ENCODE measurements at regions not wholly inside any gene's neighbourhood (a gene's known extent, or its start where the extent isn't known, plus 50 kb on each side); places are given as distances from the start of the nearest gene placed in this dataset.

DNA sequence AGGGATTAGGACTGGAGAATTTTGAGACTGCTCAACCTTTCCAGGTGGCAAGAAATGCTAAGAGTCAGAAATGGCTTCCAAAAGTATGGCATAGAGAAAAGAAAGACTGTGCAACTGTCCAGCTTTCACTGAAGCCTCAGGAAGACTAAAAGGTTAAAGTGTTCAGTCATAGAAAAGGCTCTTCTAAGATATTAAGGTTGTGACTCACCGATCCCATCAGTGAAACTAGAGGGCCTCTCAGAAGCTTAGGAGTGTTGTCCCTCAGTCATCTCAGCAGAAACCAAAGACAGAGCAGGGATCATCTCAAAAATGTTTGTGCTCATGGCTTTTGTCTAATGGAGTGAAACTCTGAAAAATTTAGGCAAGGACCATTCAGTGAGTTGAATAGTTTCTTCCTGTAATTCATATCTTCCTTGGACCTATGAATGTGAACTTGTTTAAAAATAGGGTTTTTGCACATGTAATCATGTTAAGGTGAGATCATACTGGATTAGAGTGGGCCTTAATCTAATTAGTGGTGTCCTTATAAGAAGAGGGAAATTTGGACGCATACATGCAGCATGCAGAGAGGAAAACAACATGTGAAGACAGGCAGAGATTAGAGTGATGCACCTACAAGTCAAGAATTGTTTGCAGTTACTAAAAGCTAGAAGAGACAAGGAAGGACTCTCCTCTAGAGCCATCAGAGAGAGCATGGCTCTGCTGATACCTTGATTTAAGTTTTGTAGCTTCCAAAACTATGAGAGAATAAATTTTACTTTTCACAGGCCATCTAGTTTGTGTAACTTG lies 71.3 kb downstream of the RPE65 start:
- peak; percentile 33 for ATAC-seq
- TF ChIP-seq, protein P1, sequence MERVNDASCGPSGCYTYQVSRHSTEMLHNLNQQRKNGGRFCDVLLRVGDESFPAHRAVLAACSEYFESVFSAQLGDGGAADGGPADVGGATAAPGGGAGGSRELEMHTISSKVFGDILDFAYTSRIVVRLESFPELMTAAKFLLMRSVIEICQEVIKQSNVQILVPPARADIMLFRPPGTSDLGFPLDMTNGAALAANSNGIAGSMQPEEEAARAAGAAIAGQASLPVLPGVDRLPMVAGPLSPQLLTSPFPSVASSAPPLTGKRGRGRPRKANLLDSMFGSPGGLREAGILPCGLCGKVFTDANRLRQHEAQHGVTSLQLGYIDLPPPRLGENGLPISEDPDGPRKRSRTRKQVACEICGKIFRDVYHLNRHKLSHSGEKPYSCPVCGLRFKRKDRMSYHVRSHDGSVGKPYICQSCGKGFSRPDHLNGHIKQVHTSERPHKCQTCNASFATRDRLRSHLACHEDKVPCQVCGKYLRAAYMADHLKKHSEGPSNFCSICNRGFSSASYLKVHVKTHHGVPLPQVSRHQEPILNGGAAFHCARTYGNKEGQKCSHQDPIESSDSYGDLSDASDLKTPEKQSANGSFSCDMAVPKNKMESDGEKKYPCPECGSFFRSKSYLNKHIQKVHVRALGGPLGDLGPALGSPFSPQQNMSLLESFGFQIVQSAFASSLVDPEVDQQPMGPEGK (CRISPR knock-in tag; IDR thresholded peaks at IDR 0.05; ENCODE audit: borderline replicate concordance) = no peak
- TF ChIP-seq RARB (CRISPR knock-in tag; IDR thresholded peaks at IDR 0.05) = no peak
- no peak for TF ChIP-seq ZNF70 (CRISPR knock-in tag; IDR thresholded peaks at IDR 0.05)
- no peak for TF ChIP-seq ESRRG (CRISPR knock-in tag; IDR thresholded peaks at IDR 0.05)
- no peak for TF ChIP-seq OSR1 (CRISPR knock-in tag; IDR thresholded peaks at IDR 0.05)
- TF ChIP-seq CSDC2 (CRISPR knock-in tag; IDR thresholded peaks at IDR 0.05) = no peak
- no peak for TF ChIP-seq PPARA (CRISPR knock-in tag; IDR thresholded peaks at IDR 0.05; ENCODE audit: borderline replicate concordance)
- no peak for TF ChIP-seq ARNTL (CRISPR knock-in tag; IDR thresholded peaks at IDR 0.05; ENCODE audit: borderline replicate concordance, low read depth)
- TF ChIP-seq TOX (CRISPR knock-in tag; IDR thresholded peaks at IDR 0.05; ENCODE audit: borderline replicate concordance) = no peak
- TF ChIP-seq BACH2 (CRISPR knock-in tag; IDR thresholded peaks at IDR 0.05; ENCODE audit: borderline replicate concordance) = no peak
- no peak for TF ChIP-seq ZFP30 (CRISPR knock-in tag; IDR thresholded peaks at IDR 0.05)
- TF ChIP-seq TCF4 (CRISPR knock-in tag; IDR thresholded peaks at IDR 0.05; ENCODE audit: borderline replicate concordance) = no peak
- TF ChIP-seq POU6F1 (CRISPR knock-in tag; IDR thresholded peaks at IDR 0.05; ENCODE audit: borderline replicate concordance, low read depth) = no peak
- TF ChIP-seq ZNF8 (CRISPR knock-in tag; IDR thresholded peaks at IDR 0.05) = no peak
- TF ChIP-seq GLIS3 (CRISPR knock-in tag; IDR thresholded peaks at IDR 0.05) = no peak
- TF ChIP-seq SNAI2 (CRISPR knock-in tag; IDR thresholded peaks at IDR 0.05) = no peak
- no peak for TF ChIP-seq ISL1 (CRISPR knock-in tag; IDR thresholded peaks at IDR 0.05)
- no peak for TF ChIP-seq ZNF565 (CRISPR knock-in tag; conservative IDR thresholded peaks at IDR 0.05; ENCODE audit: low read depth)
- TF ChIP-seq, protein P2, sequence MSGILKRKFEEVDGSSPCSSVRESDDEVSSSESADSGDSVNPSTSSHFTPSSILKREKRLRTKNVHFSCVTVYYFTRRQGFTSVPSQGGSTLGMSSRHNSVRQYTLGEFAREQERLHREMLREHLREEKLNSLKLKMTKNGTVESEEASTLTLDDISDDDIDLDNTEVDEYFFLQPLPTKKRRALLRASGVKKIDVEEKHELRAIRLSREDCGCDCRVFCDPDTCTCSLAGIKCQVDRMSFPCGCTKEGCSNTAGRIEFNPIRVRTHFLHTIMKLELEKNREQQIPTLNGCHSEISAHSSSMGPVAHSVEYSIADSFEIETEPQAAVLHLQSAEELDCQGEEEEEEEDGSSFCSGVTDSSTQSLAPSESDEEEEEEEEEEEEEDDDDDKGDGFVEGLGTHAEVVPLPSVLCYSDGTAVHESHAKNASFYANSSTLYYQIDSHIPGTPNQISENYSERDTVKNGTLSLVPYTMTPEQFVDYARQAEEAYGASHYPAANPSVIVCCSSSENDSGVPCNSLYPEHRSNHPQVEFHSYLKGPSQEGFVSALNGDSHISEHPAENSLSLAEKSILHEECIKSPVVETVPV (CRISPR knock-in tag; IDR thresholded peaks at IDR 0.05) = no peak

GRCh38 chr1:68377098-68377497 lies 72.7 kb downstream of the RPE65 start:
- ATAC-seq = no peak
- TF ChIP-seq ZNF70 (CRISPR knock-in tag; IDR thresholded peaks at IDR 0.05) (no peak), PPARA (CRISPR knock-in tag; IDR thresholded peaks at IDR 0.05; ENCODE audit: borderline replicate concordance) (no peak), SNAI2 (CRISPR knock-in tag; IDR thresholded peaks at IDR 0.05) (no peak), ZFP30 (CRISPR knock-in tag; IDR thresholded peaks at IDR 0.05) (no peak), GLIS3 (CRISPR knock-in tag; IDR thresholded peaks at IDR 0.05) (no peak), ESRRG (CRISPR knock-in tag; IDR thresholded peaks at IDR 0.05) (no peak), ISL1 (CRISPR knock-in tag; IDR thresholded peaks at IDR 0.05) (peak; percentile 62), ZNF8 (CRISPR knock-in tag; IDR thresholded peaks at IDR 0.05) (no peak)
- TF ChIP-seq, protein P3, sequence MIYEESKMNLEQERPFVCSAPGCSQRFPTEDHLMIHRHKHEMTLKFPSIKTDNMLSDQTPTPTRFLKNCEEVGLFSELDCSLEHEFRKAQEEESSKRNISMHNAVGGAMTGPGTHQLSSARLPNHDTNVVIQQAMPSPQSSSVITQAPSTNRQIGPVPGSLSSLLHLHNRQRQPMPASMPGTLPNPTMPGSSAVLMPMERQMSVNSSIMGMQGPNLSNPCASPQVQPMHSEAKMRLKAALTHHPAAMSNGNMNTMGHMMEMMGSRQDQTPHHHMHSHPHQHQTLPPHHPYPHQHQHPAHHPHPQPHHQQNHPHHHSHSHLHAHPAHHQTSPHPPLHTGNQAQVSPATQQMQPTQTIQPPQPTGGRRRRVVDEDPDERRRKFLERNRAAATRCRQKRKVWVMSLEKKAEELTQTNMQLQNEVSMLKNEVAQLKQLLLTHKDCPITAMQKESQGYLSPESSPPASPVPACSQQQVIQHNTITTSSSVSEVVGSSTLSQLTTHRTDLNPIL (CRISPR knock-in tag; IDR thresholded peaks at IDR 0.05; ENCODE audit: low read depth) = no peak

DNA sequence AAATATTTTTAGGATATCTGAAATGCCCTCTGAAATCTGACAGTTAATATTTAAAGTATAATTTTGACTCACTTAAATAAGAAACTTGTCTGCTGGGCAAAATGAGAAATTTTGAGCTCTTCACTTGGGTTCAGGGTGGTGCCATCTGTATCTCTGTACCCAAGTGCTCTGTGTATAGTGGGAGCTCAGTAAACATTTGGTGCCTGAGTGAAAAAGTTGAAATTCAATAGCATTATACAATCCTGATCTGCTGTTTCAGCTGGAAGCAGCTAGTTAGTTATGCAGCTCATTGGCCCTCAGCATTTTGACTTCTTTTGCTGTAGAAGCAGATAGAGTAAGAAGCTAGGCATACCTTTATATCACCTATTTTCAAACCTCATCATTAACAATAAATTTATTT lies 73.3 kb downstream of the RPE65 start:
- ATAC-seq = peak; percentile 68
- TF ChIP-seq, protein P3 (CRISPR knock-in tag; IDR thresholded peaks at IDR 0.05; ENCODE audit: low read depth) = no peak
- no peak for TF ChIP-seq ARNTL (CRISPR knock-in tag; IDR thresholded peaks at IDR 0.05; ENCODE audit: borderline replicate concordance, low read depth)
- TF ChIP-seq ZNF70 (CRISPR knock-in tag; IDR thresholded peaks at IDR 0.05) = no peak
- no peak for TF ChIP-seq ISL1 (CRISPR knock-in tag; IDR thresholded peaks at IDR 0.05)
- no peak for TF ChIP-seq ZNF8 (CRISPR knock-in tag; IDR thresholded peaks at IDR 0.05)
- TF ChIP-seq, protein P4, sequence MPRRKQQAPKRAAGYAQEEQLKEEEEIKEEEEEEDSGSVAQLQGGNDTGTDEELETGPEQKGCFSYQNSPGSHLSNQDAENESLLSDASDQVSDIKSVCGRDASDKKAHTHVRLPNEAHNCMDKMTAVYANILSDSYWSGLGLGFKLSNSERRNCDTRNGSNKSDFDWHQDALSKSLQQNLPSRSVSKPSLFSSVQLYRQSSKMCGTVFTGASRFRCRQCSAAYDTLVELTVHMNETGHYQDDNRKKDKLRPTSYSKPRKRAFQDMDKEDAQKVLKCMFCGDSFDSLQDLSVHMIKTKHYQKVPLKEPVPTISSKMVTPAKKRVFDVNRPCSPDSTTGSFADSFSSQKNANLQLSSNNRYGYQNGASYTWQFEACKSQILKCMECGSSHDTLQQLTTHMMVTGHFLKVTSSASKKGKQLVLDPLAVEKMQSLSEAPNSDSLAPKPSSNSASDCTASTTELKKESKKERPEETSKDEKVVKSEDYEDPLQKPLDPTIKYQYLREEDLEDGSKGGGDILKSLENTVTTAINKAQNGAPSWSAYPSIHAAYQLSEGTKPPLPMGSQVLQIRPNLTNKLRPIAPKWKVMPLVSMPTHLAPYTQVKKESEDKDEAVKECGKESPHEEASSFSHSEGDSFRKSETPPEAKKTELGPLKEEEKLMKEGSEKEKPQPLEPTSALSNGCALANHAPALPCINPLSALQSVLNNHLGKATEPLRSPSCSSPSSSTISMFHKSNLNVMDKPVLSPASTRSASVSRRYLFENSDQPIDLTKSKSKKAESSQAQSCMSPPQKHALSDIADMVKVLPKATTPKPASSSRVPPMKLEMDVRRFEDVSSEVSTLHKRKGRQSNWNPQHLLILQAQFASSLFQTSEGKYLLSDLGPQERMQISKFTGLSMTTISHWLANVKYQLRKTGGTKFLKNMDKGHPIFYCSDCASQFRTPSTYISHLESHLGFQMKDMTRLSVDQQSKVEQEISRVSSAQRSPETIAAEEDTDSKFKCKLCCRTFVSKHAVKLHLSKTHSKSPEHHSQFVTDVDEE (CRISPR knock-in tag; IDR thresholded peaks at IDR 0.05) = no peak
- no peak for TF ChIP-seq CSDC2 (CRISPR knock-in tag; IDR thresholded peaks at IDR 0.05)
- TF ChIP-seq TCF4 (CRISPR knock-in tag; IDR thresholded peaks at IDR 0.05; ENCODE audit: borderline replicate concordance) = no peak
- no peak for TF ChIP-seq ZC3H10 (CRISPR knock-in tag; IDR thresholded peaks at IDR 0.05)
- no peak for TF ChIP-seq ESRRG (CRISPR knock-in tag; IDR thresholded peaks at IDR 0.05)
- no peak for TF ChIP-seq OSR1 (CRISPR knock-in tag; IDR thresholded peaks at IDR 0.05)
- no peak for TF ChIP-seq POU6F1 (CRISPR knock-in tag; IDR thresholded peaks at IDR 0.05; ENCODE audit: borderline replicate concordance, low read depth)
